T-helper 1 cell treated with Interleukin-12 subunit alpha and Interleukin-12 subunit beta and Interleukin-4 antibody, amounts not matched to agents 30 ng/mL and 1 ng/mL, for 36 hours (primary cell): ENCODE measurements at regions not wholly inside any gene's neighbourhood (a gene's known extent, or its start where the extent isn't known, plus 50 kb on each side); places are given as distances from the start of the nearest gene placed in this dataset.
"Not testable (repeated sequence)": the region's sequence is repeated elsewhere in the genome, so short reads cannot be mapped to it uniquely, and the experiment has no call there.

Experiments
- intact Hi-C: fragments of 100-400 bp; cut with micrococcal nuclease; formaldehyde crosslinking; loops from one replicate; pipeline ENCODE4 v1.15.1; 2024

GRCh38 chr12:67034110-67034879 is 234.9 kb upstream of the CAND1 start:
- intact Hi-C loops: no loop called here

- intact Hi-C loops: no loop called here
Observed at GRCh38 chr12:67035121-67035520, 234.0 kb upstream of the CAND1 start.

GRCh38 chr12:67038486-67038885 is 230.7 kb upstream of the CAND1 start:
- intact Hi-C loops: no loop called here

DNA sequence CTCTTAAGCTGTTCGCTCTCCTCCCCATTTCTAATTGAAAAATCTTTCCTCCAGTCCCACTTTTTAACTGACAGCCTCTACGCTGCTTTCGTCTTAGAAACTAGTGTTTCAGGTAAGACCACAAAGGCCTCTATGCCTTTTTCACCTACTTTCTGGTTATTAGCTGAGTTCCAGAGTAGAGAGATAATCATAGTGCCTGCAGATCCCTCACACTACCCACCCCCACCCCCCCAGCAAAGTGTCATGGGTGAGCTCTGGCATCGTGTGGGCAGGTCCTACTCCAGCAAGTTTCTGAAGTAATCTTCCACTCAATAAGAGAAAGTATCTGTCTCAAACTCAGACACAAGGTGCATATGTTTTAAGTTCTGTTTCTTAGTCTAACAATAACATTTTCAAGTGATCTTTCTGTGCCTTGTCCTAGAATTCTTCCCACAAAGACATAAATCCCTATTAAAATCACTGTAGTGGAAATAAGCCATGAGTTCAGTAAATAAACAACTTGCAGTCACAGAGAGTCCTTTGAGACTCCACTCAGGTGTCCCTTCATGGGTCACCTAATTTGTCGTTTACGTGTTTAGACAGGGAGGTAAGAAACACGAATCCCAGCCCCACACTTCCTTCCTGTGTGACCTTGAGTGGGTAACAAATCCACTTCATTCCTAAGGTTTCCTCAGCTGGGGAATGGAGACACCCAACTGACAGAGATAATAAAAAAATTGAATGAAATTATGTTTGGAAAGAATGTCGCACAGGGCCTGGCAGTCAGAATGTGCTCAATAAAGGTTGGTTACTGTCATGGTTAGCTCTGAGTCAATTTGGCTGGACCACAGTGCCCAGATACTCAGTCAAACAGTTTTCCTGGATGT is 228.9 kb upstream of the CAND1 start:
- intact Hi-C loops: no loop called here

DNA sequence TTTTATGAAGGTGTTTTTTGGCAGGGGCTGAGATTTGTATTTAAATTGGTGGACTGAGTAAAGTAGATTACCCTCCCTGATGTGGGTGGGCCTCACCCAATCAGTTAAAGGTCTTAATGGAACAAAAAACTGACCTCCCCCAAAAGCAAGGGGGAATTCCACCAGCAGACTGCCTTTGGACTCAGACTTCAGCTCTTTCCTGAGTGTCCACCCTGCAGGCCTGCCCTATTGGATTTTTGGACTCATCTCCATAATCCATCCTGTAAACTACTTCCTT is 228.4 kb upstream of the CAND1 start:
- intact Hi-C loops: no loop called here

DNA sequence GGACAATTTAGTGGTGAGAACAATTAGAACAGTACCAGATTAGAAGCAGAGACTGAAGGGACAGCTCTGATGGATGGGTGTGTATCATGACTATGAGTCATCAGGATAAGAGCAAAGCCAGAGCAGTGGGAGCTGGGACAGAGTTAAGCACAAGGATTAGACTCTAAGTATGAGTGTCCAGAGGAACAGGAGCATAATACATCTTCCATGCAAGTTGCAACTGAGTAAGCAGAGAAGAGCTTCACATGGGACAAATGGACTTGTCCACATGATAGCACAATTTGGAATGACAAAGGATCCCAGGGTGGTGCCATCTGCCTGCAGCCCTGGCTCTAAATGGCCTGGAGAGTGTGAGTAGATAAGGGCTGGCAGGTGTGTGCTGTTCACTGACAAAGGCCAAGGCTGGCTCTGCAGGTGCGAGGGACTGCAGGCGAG is 226.4 kb upstream of the CAND1 start:
- intact Hi-C loops: no loop called here

DNA sequence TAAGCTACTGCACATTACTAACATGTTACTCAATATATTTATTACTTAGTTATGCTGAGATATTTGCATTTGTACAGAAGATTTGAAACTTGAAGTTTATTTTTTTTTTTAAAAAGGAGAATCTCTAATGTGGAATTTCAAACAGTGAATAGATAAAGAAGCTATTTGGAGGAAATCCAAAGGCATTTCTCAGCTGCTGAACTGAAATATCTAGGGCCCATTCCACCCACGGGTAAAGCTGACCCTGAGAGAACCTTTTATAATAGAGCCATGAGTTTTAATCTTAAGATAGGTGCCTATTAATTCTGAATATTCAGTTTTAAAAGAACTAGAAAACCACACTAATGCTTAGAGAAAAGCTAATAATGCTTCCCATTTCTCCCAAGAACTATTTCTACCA is 225.4 kb upstream of the CAND1 start:
- intact Hi-C loops: no loop called here

DNA sequence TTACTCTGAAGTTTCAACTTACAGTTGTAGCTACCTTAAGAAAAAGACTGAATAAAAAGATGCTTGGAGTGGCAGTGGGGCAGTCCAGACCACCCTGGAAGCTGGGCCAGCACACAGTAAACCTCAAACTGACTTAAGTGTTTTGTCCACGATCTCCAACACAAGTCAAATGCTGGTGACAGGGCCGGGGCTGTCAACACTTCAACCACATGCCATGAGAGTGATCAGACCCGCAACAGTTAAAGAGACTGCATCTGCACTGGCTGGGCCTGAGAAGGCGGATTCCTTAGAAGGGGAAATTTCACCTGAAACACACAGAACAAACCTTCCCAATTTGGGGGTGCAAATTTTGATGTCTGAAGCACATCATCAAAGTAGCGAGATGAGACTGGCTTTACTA is 223.5 kb upstream of the CAND1 start:
- intact Hi-C loops: no loop called here

DNA sequence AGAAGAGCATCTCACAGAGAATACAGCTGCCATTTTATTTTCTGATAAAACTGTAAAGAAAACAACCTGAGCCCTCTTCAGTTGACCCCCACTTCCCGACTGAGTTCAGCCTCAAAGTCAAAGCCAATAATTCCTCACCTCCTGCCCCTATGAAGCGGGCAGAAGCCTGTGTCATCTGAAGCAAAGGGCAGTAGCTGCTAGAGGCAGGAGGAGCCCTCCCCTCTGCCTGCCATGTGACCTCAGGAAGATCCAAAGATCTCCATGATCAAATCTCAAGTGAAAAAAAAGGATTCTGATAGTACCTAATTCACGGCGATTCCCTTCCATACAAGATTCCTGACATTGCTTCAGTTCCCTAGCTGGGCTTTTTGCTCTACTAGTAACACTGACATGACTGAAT is 223.1 kb upstream of the CAND1 start:
- intact Hi-C loops: no loop called here

- intact Hi-C loops: no loop called here
Observed at GRCh38 chr12:67047634-67048033, 221.5 kb upstream of the CAND1 start.

- intact Hi-C loops: no loop called here
Observed at GRCh38 chr12:67048371-67048770, 220.8 kb upstream of the CAND1 start.

GRCh38 chr12:67049199-67049598 is 220.0 kb upstream of the CAND1 start:
- intact Hi-C loops: not testable (repeated sequence)

DNA sequence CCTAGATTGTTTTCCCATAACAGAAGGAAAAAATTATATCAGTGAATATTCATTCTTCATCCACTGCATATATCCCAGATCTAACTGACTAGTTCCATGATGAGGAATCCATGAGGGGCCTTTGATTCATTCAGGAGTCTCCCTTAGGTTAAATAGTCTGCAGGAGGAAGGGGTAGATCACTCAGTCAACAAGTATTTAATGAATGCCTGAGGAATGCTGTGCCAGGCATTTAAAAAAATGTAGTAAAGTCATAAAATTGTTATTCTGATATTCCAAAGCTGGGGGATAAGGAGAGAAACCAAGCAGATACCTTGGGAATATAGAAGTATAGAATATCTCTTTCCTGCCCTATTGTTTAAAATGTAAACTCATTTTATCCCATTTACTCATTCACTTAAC is 216.2 kb upstream of the CAND1 start:
- intact Hi-C loops: no loop called here

DNA sequence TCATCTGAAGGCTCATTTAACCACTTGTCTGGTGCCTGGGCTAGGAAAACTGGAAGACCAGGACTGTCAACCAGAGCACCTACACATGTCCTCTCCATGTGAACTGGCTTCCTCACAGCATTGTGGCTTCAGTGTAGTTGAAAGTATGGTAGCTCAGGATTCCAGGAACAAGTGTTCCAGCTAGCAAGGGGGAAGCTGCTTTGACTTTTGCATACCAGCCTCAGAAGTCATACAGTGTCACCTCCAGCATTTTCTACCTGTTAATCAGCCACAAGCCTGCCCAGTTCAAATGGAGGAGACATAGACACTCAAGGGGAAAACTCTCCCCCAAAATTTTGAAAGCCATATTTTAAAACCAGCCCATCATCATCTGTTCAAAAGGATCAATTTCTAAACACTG is 212.8 kb upstream of the CAND1 start:
- intact Hi-C loops: no loop called here

- intact Hi-C loops: no loop called here
Observed at GRCh38 chr12:67057072-67057471, 212.1 kb upstream of the CAND1 start.

DNA sequence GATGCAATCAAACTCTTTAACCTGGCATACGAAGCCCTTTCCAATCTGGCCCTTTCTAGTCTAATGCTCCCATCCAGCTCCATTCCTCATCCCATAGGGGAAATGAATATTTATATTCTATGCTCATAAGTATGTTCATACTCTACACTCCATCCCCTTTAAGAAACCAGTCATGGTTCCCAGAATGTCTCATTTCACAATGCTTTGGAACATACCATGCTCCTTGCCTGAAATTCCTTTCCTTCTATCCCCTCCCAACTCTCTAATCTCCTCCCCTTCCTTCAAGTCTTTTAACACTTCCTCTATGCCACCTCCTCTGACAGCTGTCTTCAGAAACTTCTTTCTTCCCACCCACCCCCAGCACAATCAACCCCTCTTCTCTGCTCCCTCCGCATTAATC is 207.0 kb upstream of the CAND1 start:
- intact Hi-C loops: no loop called here

- intact Hi-C loops: no loop called here
Observed at GRCh38 chr12:67067453-67068203, 201.5 kb upstream of the CAND1 start.

GRCh38 chr12:67068204-67068731 is 200.9 kb upstream of the CAND1 start:
- intact Hi-C loops: no loop called here

- intact Hi-C loops: no loop called here
Observed at GRCh38 chr12:67068761-67069450, 200.3 kb upstream of the CAND1 start.

DNA sequence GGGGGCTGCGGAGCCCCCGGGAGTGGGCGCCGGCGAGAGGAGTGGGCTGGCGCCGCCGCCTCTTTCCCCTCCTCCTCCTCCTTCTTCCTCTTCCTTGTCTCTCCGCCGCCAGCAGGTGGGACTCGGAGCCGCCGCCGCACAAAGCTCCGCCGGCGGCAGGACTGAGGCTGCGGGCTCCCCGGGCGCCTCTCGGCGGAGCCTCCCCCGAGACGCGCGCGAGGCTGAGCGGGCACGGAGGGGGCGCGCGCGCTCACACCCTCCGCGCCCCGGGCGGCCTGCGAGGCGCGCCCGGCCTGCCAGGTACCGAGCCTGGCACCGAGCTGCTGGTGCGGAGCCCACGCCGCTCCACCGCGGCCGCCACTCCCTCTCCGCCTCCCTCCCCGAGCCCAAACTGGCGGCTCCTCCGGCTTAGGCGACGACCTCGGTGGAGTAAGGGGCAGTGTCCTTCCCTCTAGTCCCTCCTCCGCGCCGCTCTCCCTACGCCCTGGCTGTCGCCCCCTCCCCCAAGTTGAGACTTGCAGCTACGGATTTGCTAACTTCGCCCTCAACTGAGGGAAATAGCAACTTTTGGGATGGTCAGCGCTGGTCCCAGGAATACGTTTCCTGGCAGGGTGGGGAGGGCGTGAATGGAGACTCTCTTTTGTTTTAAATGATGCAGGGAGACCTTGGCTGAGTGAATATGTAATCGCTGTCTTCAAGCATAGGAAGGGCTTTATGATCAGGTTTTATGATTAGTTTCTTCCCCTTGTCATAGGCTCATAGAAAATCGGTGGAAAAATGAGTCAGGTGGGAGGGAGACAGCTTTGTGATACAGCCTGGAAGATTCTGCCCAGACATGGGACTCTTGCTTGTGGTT is 199.5 kb upstream of the CAND1 start:
- intact Hi-C loops: no loop called here

DNA sequence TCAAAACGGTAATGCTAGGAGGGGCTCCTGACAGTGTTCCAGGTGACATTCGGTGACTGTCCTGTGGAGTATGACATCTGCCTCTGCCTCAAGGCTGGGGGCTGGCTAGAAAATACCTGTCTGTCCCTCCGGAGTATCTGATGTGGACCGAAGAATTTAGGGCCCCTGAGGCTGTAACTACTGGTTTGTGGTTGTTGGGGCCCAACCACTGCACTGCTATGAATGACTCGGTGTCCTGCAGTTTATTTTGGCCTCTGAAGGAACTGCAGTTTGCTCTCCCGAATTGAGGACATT is 198.9 kb upstream of the CAND1 start:
- intact Hi-C loops: no loop called here
